Stimulated activated CD8-positive, alpha-beta memory T cell treated with anti-CD3 and anti-CD28 coated beads, Interleukin-15, amount 100 ng/mL, for 1 hour (primary cell): ENCODE measurements at regions not wholly inside any gene's neighbourhood (a gene's known extent, or its start where the extent isn't known, plus 50 kb on each side); places are given as distances from the start of the nearest gene placed in this dataset.
A peak's percentile ranks its signal among the peaks of the same experiment; 100 is the strongest.

Source experiments
- DNase-seq: peaks from one replicate; pipeline ENCODE4 v3.0.0-alpha.2; 2020; ENCODE audit warnings: low read depth

GRCh38 chr6:105991561-105992314, 94.4 kb upstream of the PRDM1 start:
- DNase-seq, result peak; percentile 10

- no peak for DNase-seq
Observed at GRCh38 chr6:105990151-105990550, 96.0 kb upstream of the PRDM1 start.

- DNase-seq, result no peak
Observed at GRCh38 chr6:105988812-105989577, 97.1 kb upstream of the PRDM1 start.

GRCh38 chr6:105988321-105988720, 97.8 kb upstream of the PRDM1 start:
- DNase-seq, result no peak

- no peak for DNase-seq
Observed at GRCh38 chr6:105987516-105987915, 98.6 kb upstream of the PRDM1 start.

GRCh38 chr6:105986998-105987397, 99.1 kb upstream of the PRDM1 start:
- DNase-seq, result no peak

GRCh38 chr6:105985816-105986632, 100.1 kb upstream of the PRDM1 start:
- no peak for DNase-seq

- no peak for DNase-seq
Observed at GRCh38 chr6:105985098-105985815, 100.9 kb upstream of the PRDM1 start.

GRCh38 chr6:105983763-105984162, 102.4 kb upstream of the PRDM1 start:
- no peak for DNase-seq

- DNase-seq, result no peak
Observed at GRCh38 chr6:105982761-105983540, 103.2 kb upstream of the PRDM1 start.

- DNase-seq, result no peak
Observed at GRCh38 chr6:105981888-105982358, 104.2 kb upstream of the PRDM1 start.

GRCh38 chr6:105981002-105981887, 104.9 kb upstream of the PRDM1 start:
- DNase-seq, result no peak

GRCh38 chr6:105978974-105979373, 107.2 kb upstream of the PRDM1 start:
- DNase-seq, result no peak

GRCh38 chr6:105977934-105978504, 108.1 kb upstream of the PRDM1 start:
- DNase-seq, result no peak

GRCh38 chr6:105974986-105975385, 111.2 kb upstream of the PRDM1 start:
- DNase-seq, result no peak

GRCh38 chr6:105972440-105972839, 113.7 kb upstream of the PRDM1 start:
- DNase-seq, result no peak

- no peak for DNase-seq
Observed at GRCh38 chr6:105968603-105969333, 117.4 kb upstream of the PRDM1 start.

- DNase-seq, result no peak
Observed at GRCh38 chr6:105967917-105968602, 118.1 kb upstream of the PRDM1 start.
